ENCODE measurements at regions not wholly inside any gene's neighbourhood (a gene's known extent, or its start where the extent isn't known, plus 50 kb on each side); places are given as distances from the start of the nearest gene placed in this dataset.

DNA sequence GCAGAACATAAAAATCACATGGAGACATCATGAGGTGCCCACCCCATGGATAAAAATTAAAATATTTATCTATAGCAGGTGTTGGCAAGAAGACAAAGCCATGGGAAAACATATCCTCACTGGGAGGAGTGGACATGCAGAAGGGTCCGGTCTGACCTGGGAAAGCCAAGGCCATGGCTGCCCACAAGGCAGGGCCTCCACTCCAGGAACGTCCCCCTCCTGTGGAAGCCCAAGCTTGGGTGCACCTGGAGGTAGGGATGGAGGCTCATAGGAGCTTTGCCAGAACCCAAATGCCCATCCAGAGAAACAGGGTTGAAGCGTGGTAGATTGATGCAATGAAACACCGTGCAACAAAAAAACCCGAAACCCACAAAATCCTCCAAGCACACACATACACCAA is 81.4 kb upstream of the COL5A1 start:
- TF ChIP-seq, protein P1, sequence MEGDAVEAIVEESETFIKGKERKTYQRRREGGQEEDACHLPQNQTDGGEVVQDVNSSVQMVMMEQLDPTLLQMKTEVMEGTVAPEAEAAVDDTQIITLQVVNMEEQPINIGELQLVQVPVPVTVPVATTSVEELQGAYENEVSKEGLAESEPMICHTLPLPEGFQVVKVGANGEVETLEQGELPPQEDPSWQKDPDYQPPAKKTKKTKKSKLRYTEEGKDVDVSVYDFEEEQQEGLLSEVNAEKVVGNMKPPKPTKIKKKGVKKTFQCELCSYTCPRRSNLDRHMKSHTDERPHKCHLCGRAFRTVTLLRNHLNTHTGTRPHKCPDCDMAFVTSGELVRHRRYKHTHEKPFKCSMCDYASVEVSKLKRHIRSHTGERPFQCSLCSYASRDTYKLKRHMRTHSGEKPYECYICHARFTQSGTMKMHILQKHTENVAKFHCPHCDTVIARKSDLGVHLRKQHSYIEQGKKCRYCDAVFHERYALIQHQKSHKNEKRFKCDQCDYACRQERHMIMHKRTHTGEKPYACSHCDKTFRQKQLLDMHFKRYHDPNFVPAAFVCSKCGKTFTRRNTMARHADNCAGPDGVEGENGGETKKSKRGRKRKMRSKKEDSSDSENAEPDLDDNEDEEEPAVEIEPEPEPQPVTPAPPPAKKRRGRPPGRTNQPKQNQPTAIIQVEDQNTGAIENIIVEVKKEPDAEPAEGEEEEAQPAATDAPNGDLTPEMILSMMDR (conservative IDR thresholded peaks at IDR 0.05; ENCODE audit: low read depth, low read length) = no peak
- no peak for TF ChIP-seq RCOR1 (IDR thresholded peaks at IDR 0.05; ENCODE audit: insufficient replicate concordance, low read length)
- TF ChIP-seq POLR2A (IDR thresholded peaks at IDR 0.05; ENCODE audit: low read depth, low read length) = no peak
- TF ChIP-seq, protein P2, sequence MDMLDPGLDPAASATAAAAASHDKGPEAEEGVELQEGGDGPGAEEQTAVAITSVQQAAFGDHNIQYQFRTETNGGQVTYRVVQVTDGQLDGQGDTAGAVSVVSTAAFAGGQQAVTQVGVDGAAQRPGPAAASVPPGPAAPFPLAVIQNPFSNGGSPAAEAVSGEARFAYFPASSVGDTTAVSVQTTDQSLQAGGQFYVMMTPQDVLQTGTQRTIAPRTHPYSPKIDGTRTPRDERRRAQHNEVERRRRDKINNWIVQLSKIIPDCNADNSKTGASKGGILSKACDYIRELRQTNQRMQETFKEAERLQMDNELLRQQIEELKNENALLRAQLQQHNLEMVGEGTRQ (IDR thresholded peaks at IDR 0.05; ENCODE audit: low read depth, low read length) = no peak

All from IMR-90 (cell line).